GM19239 (cell line): ENCODE measurements at regions not wholly inside any gene's neighbourhood (a gene's known extent, or its start where the extent isn't known, plus 50 kb on each side); places are given as distances from the start of the nearest gene placed in this dataset.
"Not testable (repeated sequence)": the region's sequence is repeated elsewhere in the genome, so short reads cannot be mapped to it uniquely, and the experiment has no call there.

Experiments
- DNase-seq: peaks from one replicate; pipeline ENCODE4 v3.0.0; 2011; ENCODE audit warnings: low spot score; ENCODE audit not compliant: insufficient read length
- FAIRE-seq: peaks from 2 replicates; lab custom pipeline; 2011; peaks lifted over from hg19 to GRCh38; lab: Jason Lieb, UNC

GRCh38 chr6:121951918-121952379 is 447.5 kb upstream of the HSF2 start:
- DNase-seq (no peak), FAIRE-seq (no peak)

GRCh38 chr6:121955401-121955800 is 444.1 kb upstream of the HSF2 start:
- FAIRE-seq, result not testable (repeated sequence)

GRCh38 chr6:121956782-121957181 is 442.7 kb upstream of the HSF2 start:
- FAIRE-seq, result no peak
- no peak for DNase-seq

More at GRCh38 chr6:121955401-121955800, 444.1 kb upstream of the HSF2 start:
- DNase-seq, result not testable (repeated sequence)

- DNase-seq, result no peak
- no peak for FAIRE-seq
These were observed 440.0 kb upstream of the HSF2 start for GRCh38 chr6:121959501-121959900.

- DNase-seq, result no peak
- no peak for FAIRE-seq
These were observed 437.8 kb upstream of the HSF2 start for GRCh38 chr6:121961619-121962125.

- no peak for DNase-seq
- no peak for FAIRE-seq
These were observed 435.6 kb upstream of the HSF2 start for GRCh38 chr6:121963826-121964225.

GRCh38 chr6:121965739-121966138 is 433.7 kb upstream of the HSF2 start:
- DNase-seq (no peak), FAIRE-seq (no peak)

- FAIRE-seq, result no peak
- DNase-seq, result no peak
These were observed 431.8 kb upstream of the HSF2 start for GRCh38 chr6:121967631-121968030.

- FAIRE-seq (no peak), DNase-seq (no peak)
These were observed 427.5 kb upstream of the HSF2 start for GRCh38 chr6:121971931-121972335.

GRCh38 chr6:121984956-121985355 is 414.5 kb upstream of the HSF2 start:
- no peak for DNase-seq
- no peak for FAIRE-seq

- DNase-seq, result no peak
- FAIRE-seq, result no peak
These were observed 406.1 kb upstream of the HSF2 start for GRCh38 chr6:121993362-121993761.

GRCh38 chr6:121994919-121995318 is 404.5 kb upstream of the HSF2 start:
- FAIRE-seq, result no peak
- DNase-seq, result no peak

- DNase-seq, result no peak
- no peak for FAIRE-seq
These were observed 400.8 kb upstream of the HSF2 start for GRCh38 chr6:121998631-121999030.

GRCh38 chr6:121999456-122000065 is 399.9 kb upstream of the HSF2 start:
- FAIRE-seq (no peak), DNase-seq (no peak)

GRCh38 chr6:122005661-122006060 is 393.8 kb upstream of the HSF2 start:
- DNase-seq, result no peak
- no peak for FAIRE-seq

GRCh38 chr6:122007339-122007738 is 392.1 kb upstream of the HSF2 start:
- no peak for DNase-seq
- no peak for FAIRE-seq

- DNase-seq, result no peak
- no peak for FAIRE-seq
These were observed 391.1 kb upstream of the HSF2 start for GRCh38 chr6:122008101-122008999.

- FAIRE-seq, result no peak
- DNase-seq, result no peak
These were observed 390.5 kb upstream of the HSF2 start for GRCh38 chr6:122009000-122009350.

GRCh38 chr6:122012578-122012977 is 386.9 kb upstream of the HSF2 start:
- FAIRE-seq (no peak), DNase-seq (no peak)

GRCh38 chr6:122014961-122015360 is 384.5 kb upstream of the HSF2 start:
- FAIRE-seq (no peak), DNase-seq (no peak)

GRCh38 chr6:122020588-122021264 is 378.7 kb upstream of the HSF2 start:
- peak; percentile 68 for FAIRE-seq
- DNase-seq, result peak; percentile 2
